GM12892 (cell line): ENCODE measurements at regions not wholly inside any gene's neighbourhood (a gene's known extent, or its start where the extent isn't known, plus 50 kb on each side); places are given as distances from the start of the nearest gene placed in this dataset.

Source experiments
- POLR2A ChIP-seq: IDR thresholded peaks from 2 replicates; pipeline ENCODE4 v1.6.1; 2011; ENCODE audit warnings: low read depth, low read length, control low read depth
- TAF1 ChIP-seq: IDR thresholded peaks from 2 replicates; pipeline ENCODE4 v1.6.1; 2011; ENCODE audit warnings: low read depth, mild to moderate bottlenecking, control low read depth, low read length, borderline replicate concordance

- TF ChIP-seq POLR2A (no peak), TAF1 (no peak)
Measured at GRCh38 chr20:16860914-16861313, 112.8 kb downstream of the OTOR start.
